Pancreas (tissue), 10 donors: ENCODE measurements at regions not wholly inside any gene's neighbourhood (a gene's known extent, or its start where the extent isn't known, plus 50 kb on each side); places are given as distances from the start of the nearest gene placed in this dataset.

Experiments
- ATAC-seq, 4 donors: fragments of 200-7000 bp; cut with Tn5 transposase; one replicate each; pipeline versions ENCODE4 v1.8.0 to v1.9.1; 2020; ENCODE audit warnings: mild to moderate bottlenecking in 4 of 4, moderate library complexity in 4 of 4
- DNase-seq, 6 donors: peaks; one replicate each; pipeline ENCODE4 v3.0.0-alpha.2; 2020
- FAIRE-seq: peaks from 2 replicates; lab custom pipeline; 2012; peaks lifted over from hg19 to GRCh38; lab: Jason Lieb, UNC
- H3K27ac ChIP-seq, 4 donors: fragments of 200-600 bp; sonication (generic); 1 replicate in 3 of 4; 2 replicates in 1 of 4; pipeline versions ENCODE4 v1.5.0 to v1.8.0; 2020
- H3K27me3 ChIP-seq, 4 donors: fragments of 200-600 bp; one replicate each; pipeline ENCODE4 v1.8.0; 2021
- H3K36me3 ChIP-seq, 3 donors: fragments of 200-600 bp; sonication (generic) in 1 of 3; one replicate each; pipeline versions ENCODE4 v1.5.0 to v1.8.0; 2020 to 2021
- H3K4me1 ChIP-seq, 3 donors: fragments of 200-600 bp; one replicate each; pipeline ENCODE4 v1.8.0; 2021
- H3K4me3 ChIP-seq, 4 donors: fragments of 200-600 bp; sonication (generic) in 2 of 4; one replicate each; pipeline versions ENCODE4 v1.5.0 to v1.8.0; 2020 to 2021
- H3K9me3 ChIP-seq, 4 donors: fragments of 200-600 bp; one replicate each; pipeline ENCODE4 v1.8.0; 2021
- CTCF ChIP-seq, 4 donors: fragments of 200-600 bp; sonication (generic) in 3 of 4; IDR thresholded peaks; one replicate each; pipeline versions ENCODE4 v1.5.0 to v1.8.0; 2021; ENCODE audit warnings: antibody characterized with exemption in 4 of 4
- WGBS, 2 donors: extraction: QIAGEN DNeasy Blood & Tissue Kit; methylation state at CpG; one replicate each; pipeline ENCODE4 v1.1.7; 2013; 5-methylcytosine and 5-hydroxymethylcytosine counted together
- intact Hi-C, 3 donors: fragments of 100-400 bp; cut with DNase I; formaldehyde crosslinking; loops; one replicate each; pipeline versions ENCODE4 v1.11.1 to v1.14.2; 2022
- donor health status: healthy with polysubstance abuse.
- donor health status: DM: no; HTN: no; CAD: no; lungs with moderate emphysema.
- donor health status: DM: no; HTN: no; CAD: no.
- donor health status: control.
- donor health status: control.
- donor health status: Bipolar disorder and iron deficiency.
- donor health status: DM: yes; HTN: yes; CAD: no.
- donor health status: DM: no; HTN: no; CAD: no.
- donor health status: DM: no; HTN: no; CAD: no.
- donor health status: DM: yes; HTN: yes; CAD: no.

GRCh38 chr12:98172801-98173200 lies 342.6 kb upstream of the TMPO start:
- Histone ChIP-seq H3K4me3 (no peak overlapping the region), H3K36me3 (no peaks in the 10 kb centered on the region), H3K9me3 (no peaks in the 10 kb centered on the region), H3K27ac (no peak overlapping the region), H3K27me3 (no peaks in the 10 kb centered on the region), H3K4me1 (no peaks in the 10 kb centered on the region)
- ATAC-seq (no peak), DNase-seq (no peak), FAIRE-seq (no peak)
- intact Hi-C loops: no loop called here
- WGBS, 2 donors: 60 to 75% methylated on average over 3 of the region's 3 CpGs
- no peak for TF ChIP-seq CTCF (IDR thresholded peaks at IDR 0.05)

GRCh38 chr12:98173773-98174427 lies 341.5 kb upstream of the TMPO start:
- H3K4me3 ChIP-seq: no peak overlapping the region
- intact Hi-C loops: no loop called here
- H3K27ac ChIP-seq: no peak overlapping the region
- no peak for FAIRE-seq
- no peak for ATAC-seq
- no peaks in the 10 kb centered on the region for H3K36me3 ChIP-seq
- H3K9me3 ChIP-seq: no peaks in the 10 kb centered on the region
- no peaks in the 10 kb centered on the region for H3K4me1 ChIP-seq
- TF ChIP-seq CTCF (IDR thresholded peaks at IDR 0.05): no peak
- no peak for DNase-seq
- no peaks in the 10 kb centered on the region for H3K27me3 ChIP-seq
- 93 to 97% methylated on average over 1 of the region's 1 CpG for WGBS, 2 donors

GRCh38 chr12:98174428-98174809 lies 341.0 kb upstream of the TMPO start:
- Histone ChIP-seq H3K27ac (no peak overlapping the region), H3K27me3 (no peaks in the 10 kb centered on the region), H3K4me3 (no peak overlapping the region), H3K4me1 (no peaks in the 10 kb centered on the region), H3K9me3 (no peaks in the 10 kb centered on the region), H3K36me3 (no peaks in the 10 kb centered on the region)
- 52 to 65% methylated on average over 5 of the region's 5 CpGs for WGBS, 2 donors
- ATAC-seq (no peak), DNase-seq (no peak), FAIRE-seq (no peak)
- TF ChIP-seq CTCF (IDR thresholded peaks at IDR 0.05): no peak
- intact Hi-C loops: no loop called here

GRCh38 chr12:98178126-98178525 lies 337.3 kb upstream of the TMPO start:
- FAIRE-seq: no peak
- Histone ChIP-seq H3K4me1 (no peaks in the 10 kb centered on the region), H3K36me3 (no peaks in the 10 kb centered on the region), H3K4me3 (no peak overlapping the region), H3K27ac (no peak overlapping the region), H3K9me3 (no peaks in the 10 kb centered on the region), H3K27me3 (no peaks in the 10 kb centered on the region)
- intact Hi-C loops: no loop called here
- peak in 1 of 4 donors; percentile 25 for ATAC-seq
- no peak for TF ChIP-seq CTCF (IDR thresholded peaks at IDR 0.05)
- no peak for DNase-seq

GRCh38 chr12:98179151-98179550 lies 336.2 kb upstream of the TMPO start:
- DNase-seq (no peak), ATAC-seq (no peak), FAIRE-seq (no peak)
- intact Hi-C loops: no loop called here
- no peak for TF ChIP-seq CTCF (IDR thresholded peaks at IDR 0.05)
- H3K27ac ChIP-seq: no peak overlapping the region
- no peaks in the 10 kb centered on the region for H3K9me3 ChIP-seq
- H3K4me1 ChIP-seq: no peaks in the 10 kb centered on the region
- no peak overlapping the region for H3K4me3 ChIP-seq
- no peaks in the 10 kb centered on the region for H3K27me3 ChIP-seq
- H3K36me3 ChIP-seq: no peaks in the 10 kb centered on the region
